ENCODE measurements at regions not wholly inside any gene's neighbourhood (a gene's known extent, or its start where the extent isn't known, plus 50 kb on each side); places are given as distances from the start of the nearest gene placed in this dataset.
A peak's percentile ranks its signal among the peaks of the same experiment; 100 is the strongest.

GRCh38 chr2:43080571-43081021 lies 145.8 kb downstream of the ZFP36L2 start:
- FAIRE-seq (no peak), DNase-seq (no peak), ATAC-seq (no peak)
- WGBS, 2 donors, result 94 to 98% methylated on average over 11 of the region's 11 CpGs
- Histone ChIP-seq H3K36me3 (no peaks in the 10 kb centered on the region), H3K4me1 (peaks cover 0 to 10% (median 0%) of the 10 kb centered on the region in 3 donors), H3K27me3 (no peaks in the 10 kb centered on the region), H3K9me3 (no peaks in the 10 kb centered on the region), H3K27ac (no peak overlapping the region), H3K4me3 (no peak overlapping the region)
- intact Hi-C loops (cut with DNase I), result no loop called here
- no peak for TF ChIP-seq CTCF (IDR thresholded peaks at IDR 0.05)

DNA sequence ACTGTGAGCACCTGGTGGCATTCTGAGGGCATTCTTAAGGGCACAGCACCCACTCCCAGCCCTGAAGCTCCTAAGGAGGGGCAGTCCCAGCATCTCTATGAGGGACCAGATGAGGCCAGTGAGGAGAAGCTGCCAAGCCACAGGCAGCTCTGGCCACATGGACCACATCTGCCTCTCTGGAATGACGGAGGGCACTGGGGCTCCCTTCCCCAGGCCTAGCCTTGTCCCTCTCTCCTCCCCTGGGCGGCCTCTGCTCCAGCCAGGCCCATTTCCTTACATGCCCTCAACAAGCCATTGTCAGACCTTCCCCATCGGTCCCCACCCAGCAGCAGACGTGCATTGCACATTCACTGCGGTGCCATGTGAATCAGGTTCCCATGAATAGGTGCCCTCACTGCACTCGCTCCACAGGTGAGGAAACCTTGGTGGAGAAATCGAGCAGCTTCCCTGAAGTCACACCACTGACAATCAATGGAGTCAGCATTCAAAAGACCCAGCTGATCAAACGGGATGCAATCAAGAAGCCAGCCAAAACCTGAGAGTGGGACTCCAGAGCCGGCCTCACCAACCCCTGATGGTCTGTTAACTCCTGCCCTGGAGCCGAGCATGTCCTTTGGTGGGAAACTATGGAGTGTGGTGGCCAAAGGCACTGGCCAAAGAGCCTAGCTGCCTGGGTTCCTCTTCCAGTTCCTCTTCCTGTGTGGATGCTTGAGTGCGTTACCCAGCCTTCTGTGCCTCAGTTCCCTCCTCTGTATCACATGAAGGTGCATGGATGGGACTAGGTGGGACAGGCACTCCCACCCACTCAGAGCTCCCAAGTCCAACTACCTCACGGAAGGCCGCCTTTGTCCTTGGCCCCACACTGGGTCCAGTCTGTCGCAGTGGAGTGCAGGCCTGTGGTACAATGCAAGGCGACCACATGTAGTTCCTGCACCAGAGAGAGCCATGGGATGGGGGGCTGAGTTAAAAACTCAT lies 147.3 kb downstream of the ZFP36L2 start:
- FAIRE-seq (no peak), ATAC-seq (no peak), DNase-seq (no peak)
- WGBS, 2 donors, result 89 to 96% methylated on average over 15 of the region's 15 CpGs
- TF ChIP-seq CTCF (IDR thresholded peaks at IDR 0.05), result no peak
- no peak overlapping the region for H3K4me3 ChIP-seq
- no peak overlapping the region for H3K27ac ChIP-seq
- H3K4me1 ChIP-seq, result peaks cover 0 to 21% (median 0%) of the 10 kb centered on the region in 3 donors
- no peaks in the 10 kb centered on the region for H3K9me3 ChIP-seq
- no peaks in the 10 kb centered on the region for H3K36me3 ChIP-seq
- no peaks in the 10 kb centered on the region for H3K27me3 ChIP-seq
- intact Hi-C loops (cut with DNase I), result no loop called here

GRCh38 chr2:43078301-43078700 lies 148.1 kb downstream of the ZFP36L2 start:
- Histone ChIP-seq H3K27ac (no peak overlapping the region), H3K36me3 (no peaks in the 10 kb centered on the region), H3K4me3 (no peak overlapping the region), H3K4me1 (peaks cover 0 to 18% (median 0%) of the 10 kb centered on the region in 3 donors), H3K27me3 (no peaks in the 10 kb centered on the region), H3K9me3 (no peaks in the 10 kb centered on the region)
- ATAC-seq, result no peak
- 86 to 87% methylated on average over 5 of the region's 5 CpGs for WGBS, 2 donors
- no peak for FAIRE-seq
- DNase-seq, result no peak
- no peak for TF ChIP-seq CTCF (IDR thresholded peaks at IDR 0.05)
- intact Hi-C loops (cut with DNase I), result no loop called here

- Histone ChIP-seq H3K27ac (no peak overlapping the region), H3K36me3 (no peaks in the 10 kb centered on the region), H3K4me1 (peaks cover 0 to 19% (median 0%) of the 10 kb centered on the region in 3 donors), H3K27me3 (no peaks in the 10 kb centered on the region), H3K9me3 (no peaks in the 10 kb centered on the region), H3K4me3 (no peak overlapping the region)
- no peak for TF ChIP-seq CTCF (IDR thresholded peaks at IDR 0.05)
- 76 to 82% methylated on average over 1 of the region's 1 CpG for WGBS, 2 donors
- ATAC-seq (no peak), FAIRE-seq (no peak), DNase-seq (no peak)
- intact Hi-C loops (cut with DNase I), result no loop called here
These were observed 148.5 kb downstream of the ZFP36L2 start for GRCh38 chr2:43077876-43078275.

GRCh38 chr2:43076676-43077075 lies 149.7 kb downstream of the ZFP36L2 start:
- WGBS, 2 donors, result 86 to 91% methylated on average over 5 of the region's 5 CpGs
- Histone ChIP-seq H3K27me3 (no peaks in the 10 kb centered on the region), H3K36me3 (no peaks in the 10 kb centered on the region), H3K9me3 (no peaks in the 10 kb centered on the region), H3K4me3 (no peak overlapping the region), H3K27ac (no peak overlapping the region), H3K4me1 (peaks cover 0 to 19% (median 0%) of the 10 kb centered on the region in 3 donors)
- FAIRE-seq, result no peak
- peak in 1 of 6 donors; percentile 14 for DNase-seq
- intact Hi-C loops (cut with DNase I), result no loop called here
- ATAC-seq, result no peak
- no peak for TF ChIP-seq CTCF (IDR thresholded peaks at IDR 0.05)

Data from pancreas (tissue), 10 donors.